Epithelial cell of esophagus (primary cell): ENCODE measurements at regions not wholly inside any gene's neighbourhood (a gene's known extent, or its start where the extent isn't known, plus 50 kb on each side); places are given as distances from the start of the nearest gene placed in this dataset.

Experiments
- DNase-seq: peaks from one replicate; pipeline ENCODE4 v3.0.0; 2010; ENCODE audit warnings: low read depth
- H3K4me3 ChIP-seq: 2 replicates; pipeline ENCODE4 v1.5.1; 2011; ENCODE audit warnings: mild to moderate bottlenecking, low read length, control low read depth
- CTCF ChIP-seq: IDR thresholded peaks from 2 replicates; pipeline ENCODE4 v1.5.1; 2011; ENCODE audit warnings: low read depth, mild to moderate bottlenecking, low read length, control low read depth, inconsistent platforms; ENCODE audit not compliant: insufficient read depth; ENCODE audit errors: missing control alignments

GRCh38 chr13:60627071-60627686 lies 230.2 kb downstream of the TDRD3 start:
- peak; percentile 56 for DNase-seq
- TF ChIP-seq CTCF, result peak; percentile 76
- no peak overlapping the region for H3K4me3 ChIP-seq
